ENCODE measurements at regions not wholly inside any gene's neighbourhood (a gene's known extent, or its start where the extent isn't known, plus 50 kb on each side); places are given as distances from the start of the nearest gene placed in this dataset.

DNA sequence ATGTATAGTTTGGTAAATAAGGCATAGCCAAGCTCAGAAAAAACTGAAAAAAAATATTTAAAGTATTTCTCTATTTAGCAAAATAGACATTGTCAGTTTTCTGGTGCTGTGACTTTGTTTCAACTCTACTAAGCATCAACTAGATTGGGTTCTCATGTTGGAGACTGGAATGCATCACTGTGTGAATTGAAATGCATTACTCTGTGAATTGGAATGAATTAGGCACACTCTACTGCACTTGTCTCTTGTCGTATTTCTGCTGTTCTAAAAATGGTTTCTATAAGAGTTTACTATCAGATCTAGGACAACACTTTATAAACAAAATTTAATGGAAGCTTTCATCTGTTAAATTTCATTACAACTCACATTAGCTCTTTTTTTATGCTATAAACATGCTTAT lies 1772.2 kb downstream of the MAT2B start:
- ChIA-PET CTCF (no interaction called here), POLR2A (no interaction called here)
- Histone ChIP-seq H3K27me3 (ENCODE audit: control insufficient read depth in 2 of 2, insufficient read depth in 2 of 2, low read length in 2 of 2) (no peaks in the 10 kb centered on the region), H3K4me1 (ENCODE audit: control insufficient read depth, extremely low read depth, insufficient read depth, low read length) (no peaks in the 10 kb centered on the region), H3K79me2 (ENCODE audit: control insufficient read depth, insufficient read depth, low read length) (no peaks in the 10 kb centered on the region), H2AFZ (ENCODE audit: low read depth, low read length) (no peak overlapping the region), H3K36me3 (ENCODE audit: control insufficient read depth in 2 of 2, extremely low read depth in 1 of 2, insufficient read depth in 2 of 2, low read length in 2 of 2) (no peaks in the 10 kb centered on the region), H3K4me2 (ENCODE audit: insufficient read depth, low read length) (no peak overlapping the region), H3K4me3 (replicated peaks in 1 of 3; ENCODE audit: insufficient read depth in 1 of 3, low read depth in 1 of 3, low read length in 3 of 3) (no peak overlapping the region), H3K9me3 (replicated peaks; ENCODE audit: control insufficient read depth, insufficient read depth, low read length) (no peaks in the 10 kb centered on the region), H3K9ac (replicated peaks; ENCODE audit: extremely low read depth, insufficient read depth, low read length) (no peak overlapping the region), H4K20me1 (replicated peaks; ENCODE audit: control insufficient read depth, extremely low read depth, insufficient read depth, low read length) (no peaks in the 10 kb centered on the region), H3K27ac (ENCODE audit: insufficient read depth, low read depth, low read length) (no peak overlapping the region), H3K9me1 (replicated peaks; ENCODE audit: control insufficient read depth, extremely low read depth, insufficient read depth, low read length) (no peaks in the 10 kb centered on the region)
- FAIRE-seq = no peak
- dilution Hi-C loops (cut with MboI; ENCODE audit: extremely low pct_ligation_motif_present, low sequenced_read_pairs) (no loop called here), intact Hi-C loops (cut with micrococcal nuclease) (no loop called here)
- no TSS peak for BruUV-seq (replicated peaks)
- no peak for TF ChIP-seq EZH2 (IDR thresholded peaks at IDR 0.05; ENCODE audit: borderline replicate concordance, low read depth, low read length, severe bottlenecking)
- TF ChIP-seq, protein P1, sequence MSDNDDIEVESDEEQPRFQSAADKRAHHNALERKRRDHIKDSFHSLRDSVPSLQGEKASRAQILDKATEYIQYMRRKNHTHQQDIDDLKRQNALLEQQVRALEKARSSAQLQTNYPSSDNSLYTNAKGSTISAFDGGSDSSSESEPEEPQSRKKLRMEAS (IDR thresholded peaks at IDR 0.05; ENCODE audit: insufficient read depth, insufficient read length) = no peak
- no peak for TF ChIP-seq MYC (IDR thresholded peaks at IDR 0.05; ENCODE audit: low read depth, low read length)
- TF ChIP-seq FOS (IDR thresholded peaks at IDR 0.05; ENCODE audit: borderline replicate concordance, insufficient read depth, low read length) = no peak
- no peak for TF ChIP-seq GATA2 (IDR thresholded peaks at IDR 0.05; ENCODE audit: insufficient read depth, insufficient read length, low read depth, low read length)
- TF ChIP-seq POLR2A (IDR thresholded peaks at IDR 0.05; ENCODE audit: low read depth, low read length) = no peak
- no peak for TF ChIP-seq JUN (IDR thresholded peaks at IDR 0.05; ENCODE audit: borderline replicate concordance, insufficient read depth, insufficient read length, low read depth)
- no peak for TF ChIP-seq POLR2AphosphoS5 (IDR thresholded peaks at IDR 0.05; ENCODE audit: insufficient read depth, low read depth, low read length)
- no peak for DNase-seq (ENCODE audit: low read depth, low spot score)

- no peak overlapping the region for H3K27ac ChIP-seq (ENCODE audit: insufficient read depth, low read depth, low read length)
- CTCF ChIA-PET = no interaction called here
- POLR2A ChIA-PET = no interaction called here
- H3K36me3 ChIP-seq (ENCODE audit: control insufficient read depth in 2 of 2, extremely low read depth in 1 of 2, insufficient read depth in 2 of 2, low read length in 2 of 2) = no peaks in the 10 kb centered on the region
- dilution Hi-C loops (cut with MboI; ENCODE audit: extremely low pct_ligation_motif_present, low sequenced_read_pairs) (no loop called here), intact Hi-C loops (cut with micrococcal nuclease) (no loop called here)
- FAIRE-seq (no peak), DNase-seq (ENCODE audit: low read depth, low spot score) (no peak)
- TF ChIP-seq POLR2A (IDR thresholded peaks at IDR 0.05; ENCODE audit: low read depth, low read length) = no peak
- TF ChIP-seq, protein P1 (IDR thresholded peaks at IDR 0.05; ENCODE audit: insufficient read depth, insufficient read length) = no peak
- TF ChIP-seq EZH2 (IDR thresholded peaks at IDR 0.05; ENCODE audit: borderline replicate concordance, low read depth, low read length, severe bottlenecking) = no peak
- no peak for TF ChIP-seq JUN (IDR thresholded peaks at IDR 0.05; ENCODE audit: borderline replicate concordance, insufficient read depth, insufficient read length, low read depth)
- TF ChIP-seq FOS (IDR thresholded peaks at IDR 0.05; ENCODE audit: borderline replicate concordance, insufficient read depth, low read length) = no peak
- no peak for TF ChIP-seq GATA2 (IDR thresholded peaks at IDR 0.05; ENCODE audit: insufficient read depth, insufficient read length, low read depth, low read length)
- TF ChIP-seq MYC (IDR thresholded peaks at IDR 0.05; ENCODE audit: low read depth, low read length) = no peak
- no peak for TF ChIP-seq POLR2AphosphoS5 (IDR thresholded peaks at IDR 0.05; ENCODE audit: insufficient read depth, low read depth, low read length)
- no peak for TF ChIP-seq CTCF (IDR thresholded peaks at IDR 0.05; ENCODE audit: extremely low read depth in 1 of 2, insufficient read depth in 1 of 2, low read depth in 1 of 2, low read length in 2 of 2)
- H3K9me1 ChIP-seq (replicated peaks; ENCODE audit: control insufficient read depth, extremely low read depth, insufficient read depth, low read length) = no peaks in the 10 kb centered on the region
- no peaks in the 10 kb centered on the region for H3K9me3 ChIP-seq (replicated peaks; ENCODE audit: control insufficient read depth, insufficient read depth, low read length)
- H4K20me1 ChIP-seq (replicated peaks; ENCODE audit: control insufficient read depth, extremely low read depth, insufficient read depth, low read length) = no peaks in the 10 kb centered on the region
- H3K4me1 ChIP-seq (ENCODE audit: control insufficient read depth, extremely low read depth, insufficient read depth, low read length) = no peaks in the 10 kb centered on the region
- no peaks in the 10 kb centered on the region for H3K79me2 ChIP-seq (ENCODE audit: control insufficient read depth, insufficient read depth, low read length)
- H3K27me3 ChIP-seq (ENCODE audit: control insufficient read depth in 2 of 2, insufficient read depth in 2 of 2, low read length in 2 of 2) = no peaks in the 10 kb centered on the region
- no peak overlapping the region for H3K9ac ChIP-seq (replicated peaks; ENCODE audit: extremely low read depth, insufficient read depth, low read length)
- H3K4me3 ChIP-seq (replicated peaks in 1 of 3; ENCODE audit: insufficient read depth in 1 of 3, low read depth in 1 of 3, low read length in 3 of 3) = no peak overlapping the region
- no TSS peak for BruUV-seq (replicated peaks)
- H2AFZ ChIP-seq (ENCODE audit: low read depth, low read length) = no peak overlapping the region
- H3K4me2 ChIP-seq (ENCODE audit: insufficient read depth, low read length) = no peak overlapping the region
Observed at GRCh38 chr5:165282491-165282890, 1777.1 kb downstream of the MAT2B start.

All from endothelial cell of umbilical vein (primary cell).